PC-9 (cell line): ENCODE measurements at regions not wholly inside any gene's neighbourhood (a gene's known extent, or its start where the extent isn't known, plus 50 kb on each side); places are given as distances from the start of the nearest gene placed in this dataset.

Source experiments
- BruUV-seq: library from RNA; stranded (reverse); fragments of 400-500 nt; replicated peaks from 2 replicates; lab custom pipeline; 2021; lab: Mats Ljungman, UMichigan
- CTCF ChIA-PET: fragments of 300-600 bp; sonication (Branson Sonifier 250); formaldehyde crosslinking; loops from one replicate; lab custom pipeline; 2022; ENCODE audit warnings: antibody characterized with exemption; lab: Charles Lee
- POLR2A ChIA-PET: fragments of 300-600 bp; sonication (Branson Sonifier 250); formaldehyde crosslinking; loops from one replicate; lab custom pipeline; 2022; ENCODE audit warnings: antibody characterized with exemption; ENCODE audit not compliant: unreplicated experiment; lab: Charles Lee
- DNase-seq, 2 experiments: peaks; one replicate each; pipeline versions ENCODE4 v3.0.0 to v3.0.0-alpha.2; 2015 to 2022; ENCODE audit warnings: mixed read lengths in 1 of 2
- H2AFZ ChIP-seq: fragments of 200-600 bp; sonication (generic); 2 replicates; pipeline ENCODE4 v1.8.1; 2017; ENCODE audit warnings: antibody characterized with exemption
- H3F3A ChIP-seq: fragments of 200-600 bp; sonication (generic); 2 replicates; pipeline ENCODE4 v1.8.1; 2017; ENCODE audit warnings: antibody characterized with exemption, mild to moderate bottlenecking, low read depth; ENCODE audit not compliant: insufficient read depth
- H3K27ac ChIP-seq: fragments of 200-600 bp; sonication (generic); 2 replicates; pipeline ENCODE4 v1.6.1; 2016; ENCODE audit warnings: mixed run types
- H3K27me3 ChIP-seq: fragments of 200-600 bp; sonication (generic); 2 replicates; pipeline ENCODE4 v1.6.1; 2016; ENCODE audit warnings: low read depth, mixed run types; ENCODE audit not compliant: insufficient read depth
- H3K36me3 ChIP-seq: fragments of 200-600 bp; sonication (generic); 2 replicates; pipeline ENCODE4 v1.6.1; 2016; ENCODE audit warnings: low read depth, mixed run types
- H3K4me1 ChIP-seq: fragments of 200-600 bp; sonication (generic); replicated peaks from 2 replicates; pipeline ENCODE4 v1.6.1; 2016; ENCODE audit warnings: mixed run types; ENCODE audit not compliant: insufficient read depth
- H3K4me2 ChIP-seq: fragments of 200-600 bp; sonication (generic); 2 replicates; pipeline ENCODE4 v1.6.1; 2017; ENCODE audit warnings: mixed run types
- H3K4me3 ChIP-seq: fragments of 200-600 bp; sonication (generic); 2 replicates; pipeline ENCODE4 v1.6.1; 2016; ENCODE audit warnings: mixed run types
- H3K79me2 ChIP-seq: fragments of 200-600 bp; sonication (generic); 2 replicates; pipeline ENCODE4 v1.6.1; 2017; ENCODE audit warnings: low read depth, mixed run types
- H3K9me2 ChIP-seq: fragments of 200-600 bp; sonication (generic); 2 replicates; pipeline ENCODE4 v1.8.1; 2017; ENCODE audit warnings: mild to moderate bottlenecking; ENCODE audit not compliant: insufficient read depth
- H3K9me3 ChIP-seq: fragments of 200-600 bp; sonication (generic); 2 replicates; pipeline ENCODE4 v1.8.1; 2016; ENCODE audit warnings: low read depth; ENCODE audit not compliant: insufficient read depth
- H4K20me1 ChIP-seq: fragments of 200-600 bp; sonication (generic); 2 replicates; pipeline ENCODE4 v1.8.1; 2017; ENCODE audit not compliant: insufficient read depth
- CTCF ChIP-seq: fragments of 200-600 bp; sonication (generic); conservative IDR thresholded peaks from 2 replicates; pipeline ENCODE4 v1.6.1; 2017; ENCODE audit warnings: mixed run types, antibody characterized with exemption, mild to moderate bottlenecking, moderate library complexity
- EZH2 ChIP-seq: fragments of 200-600 bp; sonication (generic); IDR thresholded peaks from 2 replicates; pipeline ENCODE4 v1.8.0; 2017; ENCODE audit warnings: antibody characterized with exemption, low read depth
- intact Hi-C: fragments of 100-400 bp; cut with micrococcal nuclease; formaldehyde crosslinking; loops from one replicate; pipeline ENCODE4 v1.10.0; 2022; ENCODE audit not compliant: unreplicated experiment

DNA sequence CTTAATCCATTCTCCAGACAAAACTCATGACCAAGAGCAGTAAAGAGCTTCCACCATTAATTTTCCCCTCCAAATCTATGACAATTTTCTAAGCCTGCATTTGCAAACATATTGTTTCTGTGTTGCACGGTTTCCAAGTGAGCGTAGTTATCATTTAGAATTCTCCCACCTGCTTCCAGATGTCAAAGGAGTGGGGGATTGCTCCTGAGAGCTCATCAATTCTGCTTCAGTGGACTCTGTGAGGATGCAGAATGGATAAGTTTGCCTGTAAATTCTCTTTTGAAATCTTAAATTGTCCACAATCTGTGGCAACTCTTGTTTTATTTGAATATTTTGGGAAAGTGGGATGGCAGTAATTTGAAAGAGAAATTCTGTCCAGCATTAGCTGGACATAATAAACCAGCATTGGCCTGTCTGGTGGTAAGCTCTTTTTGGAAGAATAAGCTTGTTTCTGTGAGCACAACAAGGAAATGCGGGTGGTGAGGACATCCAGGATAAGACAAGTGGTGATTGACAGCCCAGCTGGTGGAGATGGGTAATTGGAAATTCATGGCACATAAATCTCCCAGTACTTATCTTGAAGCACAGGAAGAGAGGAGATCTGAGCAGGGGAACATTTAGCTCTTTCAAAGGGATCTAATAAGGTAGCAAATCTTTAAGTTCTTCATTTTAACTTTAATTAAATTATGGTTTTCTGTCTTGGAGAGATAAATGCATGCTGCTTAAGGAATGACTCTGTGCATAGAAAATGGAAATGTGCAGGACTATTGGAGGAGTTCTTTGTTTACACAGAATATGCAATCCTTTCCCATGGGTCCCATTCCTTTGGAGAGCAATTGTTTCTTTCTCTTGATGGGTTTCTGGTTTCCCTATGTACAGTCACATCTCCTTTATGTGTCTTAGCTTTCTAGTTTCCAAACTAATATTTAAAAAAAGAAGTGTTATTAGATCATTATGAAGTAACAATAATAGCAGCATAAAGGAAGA lies 73.2 kb downstream of the FAT3 start:
- no peak for TF ChIP-seq EZH2
- TF ChIP-seq CTCF: no peak
- Histone ChIP-seq H3K9me3 (no peaks in the 10 kb centered on the region), H3K4me2 (no peak overlapping the region), H3F3A (no peaks in the 10 kb centered on the region), H2AFZ (no peak overlapping the region), H3K36me3 (no peaks in the 10 kb centered on the region), H4K20me1 (no peaks in the 10 kb centered on the region), H3K4me1 (no peaks in the 10 kb centered on the region), H3K4me3 (no peak overlapping the region), H3K27ac (no peak overlapping the region), H3K9me2 (no peaks in the 10 kb centered on the region), H3K27me3 (no peaks in the 10 kb centered on the region), H3K79me2 (no peaks in the 10 kb centered on the region)
- ChIA-PET CTCF (no interaction called here), POLR2A (interaction anchor here (0.6 kb wide), 1 partner anchor 11 kb away, joined by 3 read pairs; no protein-coding TSS in a partner anchor)
- BruUV-seq: no TSS peak
- intact Hi-C loops: no loop called here
- DNase-seq: peak in 1 of 2 experiments; percentile 28

GRCh38 chr11:92300876-92301275 lies 76.3 kb downstream of the FAT3 start:
- Histone ChIP-seq H3K4me1 (no peaks in the 10 kb centered on the region), H3K36me3 (no peaks in the 10 kb centered on the region), H3K9me2 (no peaks in the 10 kb centered on the region), H3K9me3 (no peaks in the 10 kb centered on the region), H3K27me3 (no peaks in the 10 kb centered on the region), H3K27ac (no peak overlapping the region), H3K4me2 (no peak overlapping the region), H2AFZ (no peak overlapping the region), H3F3A (no peaks in the 10 kb centered on the region), H4K20me1 (no peaks in the 10 kb centered on the region), H3K4me3 (no peak overlapping the region), H3K79me2 (no peaks in the 10 kb centered on the region)
- ChIA-PET CTCF (interaction anchor here (0.6 kb wide), 1 partner anchor 14 kb away, joined by 3 read pairs; no protein-coding TSS in a partner anchor), POLR2A (no interaction called here)
- intact Hi-C loops: no loop called here
- DNase-seq: peak in 1 of 2 experiments; percentile 12
- no peak for TF ChIP-seq CTCF
- TF ChIP-seq EZH2: no peak
- no TSS peak for BruUV-seq

DNA sequence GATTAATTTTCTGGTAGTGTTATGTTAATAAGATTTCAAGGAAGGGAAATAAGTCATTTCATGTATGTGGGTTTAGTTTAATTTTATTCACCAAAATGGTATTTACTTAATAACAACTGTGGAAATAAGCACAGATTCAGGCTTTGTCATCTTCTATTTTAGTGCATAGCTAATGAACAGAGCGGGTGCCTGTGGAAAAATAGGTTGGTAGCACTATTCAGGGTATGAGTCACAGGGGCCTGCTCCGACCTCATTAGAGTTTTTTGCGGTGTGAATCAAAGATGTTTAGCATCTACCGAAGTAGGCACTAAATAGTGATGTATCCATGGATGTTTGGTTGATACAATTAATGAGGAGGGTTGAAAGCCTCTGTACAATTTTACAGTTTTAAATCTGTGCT lies 78.2 kb downstream of the FAT3 start:
- H3K4me2 ChIP-seq: no peak overlapping the region
- DNase-seq: peak in 1 of 2 experiments; percentile 10
- no peaks in the 10 kb centered on the region for H3K9me3 ChIP-seq
- no peaks in the 10 kb centered on the region for H3K36me3 ChIP-seq
- H3F3A ChIP-seq: no peaks in the 10 kb centered on the region
- H4K20me1 ChIP-seq: no peaks in the 10 kb centered on the region; the same call in 1 of the 2 replicates
- intact Hi-C loops: no loop called here
- ChIA-PET POLR2A (interaction anchor here (0.6 kb wide), 1 partner anchor 21 kb away, joined by 14 read pairs; no protein-coding TSS in a partner anchor), CTCF (no interaction called here)
- no peaks in the 10 kb centered on the region for H3K79me2 ChIP-seq
- no TSS peak for BruUV-seq
- no peak overlapping the region for H3K27ac ChIP-seq
- H3K4me1 ChIP-seq: peaks cover 11% of the 10 kb centered on the region; the same call in 1 of the 2 replicates
- H3K4me3 ChIP-seq: no peak overlapping the region
- H3K9me2 ChIP-seq: no peaks in the 10 kb centered on the region
- H3K27me3 ChIP-seq: no peaks in the 10 kb centered on the region
- H2AFZ ChIP-seq: no peak overlapping the region
- TF ChIP-seq EZH2: no peak
- no peak for TF ChIP-seq CTCF
